ENCODE measurements at regions not wholly inside any gene's neighbourhood (a gene's known extent, or its start where the extent isn't known, plus 50 kb on each side); places are given as distances from the start of the nearest gene placed in this dataset.
"Not testable (repeated sequence)": the region's sequence is repeated elsewhere in the genome, so short reads cannot be mapped to it uniquely, and the experiment has no call there.

GRCh38 chr6:141874930-141875602 is 257.7 kb upstream of the GJE1 start:
- DNase-seq: no peak

- DNase-seq: not testable (repeated sequence)
Measured at GRCh38 chr6:141869509-141869908, 263.2 kb upstream of the GJE1 start.

- DNase-seq: no peak
Measured at GRCh38 chr6:141867767-141868166, 265.0 kb upstream of the GJE1 start.

GRCh38 chr6:141866731-141867497 is 265.8 kb upstream of the GJE1 start:
- no peak for DNase-seq

- DNase-seq: no peak
Measured at GRCh38 chr6:141851063-141851462, 281.7 kb upstream of the GJE1 start.

GRCh38 chr6:141848029-141848890 is 284.5 kb upstream of the GJE1 start:
- DNase-seq: no peak

GRCh38 chr6:141846639-141847038 is 286.1 kb upstream of the GJE1 start:
- no peak for DNase-seq

GRCh38 chr6:141843178-141843834 is 289.4 kb upstream of the GJE1 start:
- no peak for DNase-seq

- no peak for DNase-seq
Measured at GRCh38 chr6:141833001-141833655, 299.6 kb upstream of the GJE1 start.

- no peak for DNase-seq
Measured at GRCh38 chr6:141830530-141830929, 302.2 kb upstream of the GJE1 start.

GRCh38 chr6:141829566-141830360 is 303.0 kb upstream of the GJE1 start:
- DNase-seq: no peak

GRCh38 chr6:141824350-141824749 is 308.4 kb upstream of the GJE1 start:
- DNase-seq: no peak

- not testable (repeated sequence) for DNase-seq
Measured at GRCh38 chr6:141815039-141815438, 317.7 kb upstream of the GJE1 start.

GRCh38 chr6:141809901-141810300 is 322.8 kb upstream of the GJE1 start:
- DNase-seq: no peak

GRCh38 chr6:141808662-141809061 is 324.1 kb upstream of the GJE1 start:
- no peak for DNase-seq

GRCh38 chr6:141800973-141801372 is 331.8 kb upstream of the GJE1 start:
- not testable (repeated sequence) for DNase-seq

GRCh38 chr6:141790921-141791320 is 341.8 kb upstream of the GJE1 start:
- DNase-seq: no peak

GRCh38 chr6:141788096-141788495 is 344.6 kb upstream of the GJE1 start:
- no peak for DNase-seq

- no peak for DNase-seq
Measured at GRCh38 chr6:141783585-141783984, 349.1 kb upstream of the GJE1 start.

- DNase-seq: no peak
Measured at GRCh38 chr6:141780296-141780695, 352.4 kb upstream of the GJE1 start.

- no peak for DNase-seq
Measured at GRCh38 chr6:141764388-141764787, 368.3 kb upstream of the GJE1 start.

GRCh38 chr6:141758430-141758829 is 374.3 kb upstream of the GJE1 start:
- no peak for DNase-seq
